Heart left ventricle (tissue), 16 donors: ENCODE measurements at regions not wholly inside any gene's neighbourhood (a gene's known extent, or its start where the extent isn't known, plus 50 kb on each side); places are given as distances from the start of the nearest gene placed in this dataset.

Experiments
- ATAC-seq, 4 donors: fragments of 200-7000 bp; cut with Tn5 transposase; one replicate each; pipeline ENCODE4 v1.9.1; 2020 to 2022; ENCODE audit warnings: moderate library complexity in 4 of 4, mild to moderate bottlenecking in 3 of 4, moderate number of reproducible peaks in 1 of 4
- DNase-seq, 5 donors: peaks; one replicate each; pipeline ENCODE4 v3.0.0-alpha.2; 2020
- H3K27ac ChIP-seq, 12 donors: fragments of 200-600 bp; sonication (generic) in 4 of 12; one replicate each; pipeline versions ENCODE4 v1.5.0 to v1.8.0; 2016 to 2022; ENCODE audit warnings: mild to moderate bottlenecking in 2 of 12
- H3K27me3 ChIP-seq, 9 donors: fragments of 200-600 bp; sonication (generic) in 2 of 9; one replicate each; pipeline versions ENCODE4 v1.5.1 to v1.8.0; 2016 to 2022; ENCODE audit warnings: mild to moderate bottlenecking in 3 of 9
- H3K36me3 ChIP-seq, 9 donors: fragments of 200-600 bp; sonication (generic) in 2 of 9; one replicate each; pipeline versions ENCODE4 v1.5.0 to v1.8.0; 2018 to 2022; ENCODE audit warnings: mild to moderate bottlenecking in 2 of 9
- H3K4me1 ChIP-seq, 12 donors: fragments of 200-600 bp; sonication (generic) in 4 of 12; one replicate each; pipeline versions ENCODE4 v1.5.0 to v1.8.0; 2016 to 2022; ENCODE audit warnings: mild to moderate bottlenecking in 3 of 12
- H3K4me3 ChIP-seq, 12 donors: fragments of 200-600 bp; sonication (generic) in 4 of 12; one replicate each; pipeline versions ENCODE4 v1.5.0 to v1.8.0; 2017 to 2022; ENCODE audit warnings: mild to moderate bottlenecking in 9 of 12, moderate library complexity in 4 of 12
- H3K9me3 ChIP-seq, 12 donors: fragments of 200-600 bp; sonication (generic) in 4 of 12; one replicate each; pipeline versions ENCODE4 v1.5.0 to v1.8.0; 2016 to 2022; ENCODE audit warnings: mild to moderate bottlenecking in 1 of 12
- CTCF ChIP-seq, 12 donors: fragments of 200-600 bp; sonication (generic) in 4 of 12; IDR thresholded peaks; one replicate each; pipeline versions ENCODE4 v1.5.0 to v1.8.0; 2018 to 2022; ENCODE audit warnings: antibody characterized with exemption in 12 of 12, mild to moderate bottlenecking in 5 of 12
- POLR2A ChIP-seq, 2 donors: fragments of 450-650 bp; IDR thresholded peaks; one replicate each; pipeline ENCODE4 v1.6.1; 2017; ENCODE audit warnings: antibody characterized with exemption in 2 of 2, mild to moderate bottlenecking in 2 of 2, moderate library complexity in 2 of 2
- WGBS, 4 donors: extraction: QIAGEN DNeasy Blood & Tissue Kit in 2 of 4; methylation state at CpG; one replicate each; pipeline versions ENCODE4 v1.1.5 to v1.1.7; 2013 to 2018; 5-methylcytosine and 5-hydroxymethylcytosine counted together
- intact Hi-C, 10 donors: fragments of 100-400 bp; cut with DNase I; formaldehyde crosslinking; loops; one replicate each; pipeline versions ENCODE4 v1.11.1 to v1.14.2; 2022
- donor health status: ischemic (EF 13 %, LVEDD 7.1; RV severe dilation, severe dysfunction).
- donor health status: healthy with polysubstance abuse.
- donor health status: DM: no; HTN: yes; CAD: no.
- donor health status: DM: no; HTN: no; CAD: no.
- donor health status: ischemic (EF 25% LVEDD 6.9; RV normal size, moderate dysfunction).
- donor health status: ischemic (EF 25% LVEDD 5.7; RV mildly dilated, moderate dysfunction).
- donor health status: healthy.
- donor health status: DM: yes; HTN: yes; CAD: no.
- donor health status: ischemic (EF 35%, LVEDD 5.7; RV mildly dilated, moderate dysfunction).
- donor health status: nonischemic (EF 11% LVEDD 7.7; RV severe dilation, severe dysfunction).
- donor health status: DM: yes; HTN: yes; CAD: no.
- donor health status: PGD.
- donor health status: ischemic (EF 29% LVEDD 5.4; RV normal size, mild dysfunction).
- donor health status: nonischemic (EF 23%, LVEDD 6.1; RV moderate dilation, normal function).

GRCh38 chr5:153347611-153348010, 142.9 kb upstream of the GRIA1 start:
- H3K9me3 ChIP-seq, result no peaks in the 10 kb centered on the region
- peaks cover 0 to 1% (median 0%) of the 10 kb centered on the region in 12 donors for H3K4me1 ChIP-seq
- no peak overlapping the region for H3K27ac ChIP-seq
- DNase-seq (no peak), ATAC-seq (no peak)
- H3K27me3 ChIP-seq, result peaks cover 0 to 20% (median 5%) of the 10 kb centered on the region in 9 donors
- intact Hi-C loops, result no loop called here
- no peak overlapping the region for H3K4me3 ChIP-seq
- H3K36me3 ChIP-seq, result no peaks in the 10 kb centered on the region
- TF ChIP-seq POLR2A (IDR thresholded peaks at IDR 0.05) (no peak), CTCF (IDR thresholded peaks at IDR 0.05) (no peak)
- 38 to 48% (median 43%) methylated on average over 1 of the region's 1 CpG for WGBS, 4 donors

- H3K27ac ChIP-seq, result no peak overlapping the region
- no peak for DNase-seq
- intact Hi-C loops, result no loop called here
- TF ChIP-seq CTCF (IDR thresholded peaks at IDR 0.05), result no peak
- no peak for TF ChIP-seq POLR2A (IDR thresholded peaks at IDR 0.05)
- H3K9me3 ChIP-seq, result no peaks in the 10 kb centered on the region
- H3K27me3 ChIP-seq, result peaks cover 0 to 20% (median 7%) of the 10 kb centered on the region in 9 donors
- peaks cover 0 to 9% (median 0%) of the 10 kb centered on the region in 12 donors for H3K4me1 ChIP-seq
- H3K4me3 ChIP-seq, result no peak overlapping the region
- ATAC-seq, result no peak
- 28 to 43% (median 41%) methylated on average over 5 of the region's 5 CpGs for WGBS, 4 donors
- no peaks in the 10 kb centered on the region for H3K36me3 ChIP-seq
Measured at GRCh38 chr5:153350175-153350883, 140.1 kb upstream of the GRIA1 start.

GRCh38 chr5:153352685-153353219, 137.7 kb upstream of the GRIA1 start:
- Histone ChIP-seq H3K27me3 (peaks cover 0 to 20% (median 7%) of the 10 kb centered on the region in 9 donors), H3K4me1 (peaks cover 0 to 9% (median 0%) of the 10 kb centered on the region in 12 donors)

More at GRCh38 chr5:153352685-153353219, 137.7 kb upstream of the GRIA1 start:
- H3K4me3 ChIP-seq, result peak overlapping the region in 6 of 12 donors; percentile 1 to 25 (median 20)
- H3K9me3 ChIP-seq, result no peaks in the 10 kb centered on the region
- H3K36me3 ChIP-seq, result no peaks in the 10 kb centered on the region
- TF ChIP-seq POLR2A (IDR thresholded peaks at IDR 0.05) (no peak), CTCF (IDR thresholded peaks at IDR 0.05) (no peak)
- no peak overlapping the region for H3K27ac ChIP-seq
- DNase-seq (no peak), ATAC-seq (no peak)
- intact Hi-C loops, result no loop called here
- WGBS, 4 donors, result 1 to 11% (median 4%) methylated on average over 11 of the region's 11 CpGs
